ENCODE measurements at regions not wholly inside any gene's neighbourhood (a gene's known extent, or its start where the extent isn't known, plus 50 kb on each side); places are given as distances from the start of the nearest gene placed in this dataset.

GRCh38 chr7:136050462-136050847 is 73.3 kb upstream of the MTPN start:
- no peak for DNase-seq (ENCODE audit: extremely low read depth in 1 of 2, low read depth in 1 of 2)

GRCh38 chr7:136049818-136050461 is 72.8 kb upstream of the MTPN start:
- DNase-seq (ENCODE audit: extremely low read depth in 1 of 2, low read depth in 1 of 2): no peak

GRCh38 chr7:136049117-136049516 is 72.0 kb upstream of the MTPN start:
- no peak for DNase-seq (ENCODE audit: extremely low read depth in 1 of 2, low read depth in 1 of 2)

GRCh38 chr7:136046548-136046947 is 69.4 kb upstream of the MTPN start:
- DNase-seq (ENCODE audit: extremely low read depth in 1 of 2, low read depth in 1 of 2): no peak

GRCh38 chr7:136045992-136046391 is 68.8 kb upstream of the MTPN start:
- DNase-seq (ENCODE audit: extremely low read depth in 1 of 2, low read depth in 1 of 2): no peak

GRCh38 chr7:136045181-136045580 is 68.0 kb upstream of the MTPN start:
- DNase-seq (ENCODE audit: extremely low read depth in 1 of 2, low read depth in 1 of 2): no peak

GRCh38 chr7:136039577-136040345 is 62.6 kb upstream of the MTPN start:
- DNase-seq (ENCODE audit: extremely low read depth in 1 of 2, low read depth in 1 of 2): no peak

- DNase-seq (ENCODE audit: extremely low read depth in 1 of 2, low read depth in 1 of 2): no peak
Measured at GRCh38 chr7:136036336-136036735, 59.2 kb upstream of the MTPN start.

- DNase-seq (ENCODE audit: extremely low read depth in 1 of 2, low read depth in 1 of 2): no peak
Measured at GRCh38 chr7:136034132-136034531, 57.0 kb upstream of the MTPN start.

GRCh38 chr7:136033413-136034031 is 56.4 kb upstream of the MTPN start:
- no peak for DNase-seq (ENCODE audit: extremely low read depth in 1 of 2, low read depth in 1 of 2)

GRCh38 chr7:136030867-136031318 is 53.7 kb upstream of the MTPN start:
- no peak for DNase-seq (ENCODE audit: extremely low read depth in 1 of 2, low read depth in 1 of 2)

GRCh38 chr7:136030330-136030729 is 53.2 kb upstream of the MTPN start:
- no peak for DNase-seq (ENCODE audit: extremely low read depth in 1 of 2, low read depth in 1 of 2)

- DNase-seq (ENCODE audit: extremely low read depth in 1 of 2, low read depth in 1 of 2): no peak
Measured at GRCh38 chr7:136027160-136027559, 50.0 kb upstream of the MTPN start.
